NCI-H524 treated with DMSO at 0.1 percent for 48 hours (cell line): ENCODE measurements at regions not wholly inside any gene's neighbourhood (a gene's known extent, or its start where the extent isn't known, plus 50 kb on each side); places are given as distances from the start of the nearest gene placed in this dataset.

ENCODE experiments used
- DNase-seq: peaks from one replicate; lab custom pipeline; 2025; lab: John Stamatoyannopoulos, UW

- no peak for DNase-seq
Measured at GRCh38 chr21:16642353-16642752, 870.5 kb upstream of the CXADR start.

DNA sequence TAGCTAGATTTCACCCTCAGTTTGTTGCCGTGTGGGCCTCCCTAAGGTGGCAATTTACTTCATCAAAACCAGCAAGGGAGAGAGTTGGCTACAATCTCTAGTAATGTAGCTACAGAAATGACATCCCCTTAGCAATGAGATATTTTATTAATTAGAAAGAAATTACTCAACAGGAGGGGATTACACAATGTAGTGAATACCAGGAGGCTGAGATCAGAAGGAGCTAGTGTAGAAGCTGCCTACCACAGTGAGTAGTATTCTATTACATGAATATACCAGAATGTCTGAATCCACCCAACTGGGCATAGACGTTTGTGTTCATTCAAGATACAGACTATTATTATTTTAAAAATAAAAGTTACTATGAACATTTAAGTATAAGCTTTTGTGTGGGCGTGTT, 868.2 kb upstream of the CXADR start:
- DNase-seq = no peak

DNA sequence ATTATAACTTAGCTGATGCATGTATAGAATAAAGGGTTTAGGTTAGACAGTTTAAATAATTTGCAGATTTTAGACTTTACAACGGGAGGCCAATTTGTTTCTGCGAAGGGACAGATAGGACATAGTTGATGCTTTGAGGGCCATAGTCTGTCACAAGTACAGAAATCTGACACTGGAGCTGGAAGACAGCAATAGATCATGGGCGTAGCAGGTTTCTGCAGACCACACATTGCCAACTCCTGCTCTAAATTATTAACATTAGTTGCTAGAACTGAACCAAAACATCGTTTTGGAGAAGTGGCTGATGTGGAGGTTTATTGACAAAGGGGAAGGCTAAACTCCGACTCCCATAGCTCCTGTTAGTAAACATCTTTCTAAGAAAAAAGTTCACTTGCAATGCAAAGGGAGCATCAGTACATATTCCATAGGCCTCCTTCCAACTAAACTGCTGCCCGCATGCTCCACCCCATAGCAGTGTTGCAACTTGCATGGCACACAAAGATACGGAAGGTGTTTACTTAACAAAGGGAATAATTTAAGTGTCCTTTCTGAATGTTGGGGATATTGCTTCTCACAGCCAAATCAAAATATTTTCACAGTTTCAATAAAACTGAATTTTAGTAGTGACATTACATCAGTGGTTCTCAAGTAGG, 862.0 kb upstream of the CXADR start:
- DNase-seq = no peak

DNA sequence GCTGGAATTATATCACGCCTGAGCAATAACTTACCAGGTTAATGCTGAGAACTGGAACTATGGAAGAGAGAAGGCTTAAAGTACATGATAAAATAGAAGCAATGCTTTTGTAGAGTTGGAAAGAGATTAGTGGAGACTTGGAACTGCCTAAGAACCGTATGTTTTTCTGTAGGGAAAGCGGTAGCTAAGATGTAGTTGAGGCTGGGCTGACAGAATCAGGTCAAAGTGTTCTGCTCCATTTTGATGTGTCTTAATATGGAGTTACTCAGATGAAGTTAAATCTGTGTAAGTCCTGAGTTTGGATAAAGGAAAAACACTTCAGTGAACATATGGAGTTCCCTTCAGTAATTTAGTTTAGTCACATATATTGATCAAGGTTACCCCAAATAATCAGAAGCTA, 860.9 kb upstream of the CXADR start:
- DNase-seq = no peak

GRCh38 chr21:16663436-16663835, 849.4 kb upstream of the CXADR start:
- no peak for DNase-seq

GRCh38 chr21:16667395-16667794, 845.4 kb upstream of the CXADR start:
- DNase-seq = no peak

GRCh38 chr21:16674949-16675348, 837.9 kb upstream of the CXADR start:
- DNase-seq = no peak

GRCh38 chr21:16676391-16676790, 836.5 kb upstream of the CXADR start:
- no peak for DNase-seq

DNA sequence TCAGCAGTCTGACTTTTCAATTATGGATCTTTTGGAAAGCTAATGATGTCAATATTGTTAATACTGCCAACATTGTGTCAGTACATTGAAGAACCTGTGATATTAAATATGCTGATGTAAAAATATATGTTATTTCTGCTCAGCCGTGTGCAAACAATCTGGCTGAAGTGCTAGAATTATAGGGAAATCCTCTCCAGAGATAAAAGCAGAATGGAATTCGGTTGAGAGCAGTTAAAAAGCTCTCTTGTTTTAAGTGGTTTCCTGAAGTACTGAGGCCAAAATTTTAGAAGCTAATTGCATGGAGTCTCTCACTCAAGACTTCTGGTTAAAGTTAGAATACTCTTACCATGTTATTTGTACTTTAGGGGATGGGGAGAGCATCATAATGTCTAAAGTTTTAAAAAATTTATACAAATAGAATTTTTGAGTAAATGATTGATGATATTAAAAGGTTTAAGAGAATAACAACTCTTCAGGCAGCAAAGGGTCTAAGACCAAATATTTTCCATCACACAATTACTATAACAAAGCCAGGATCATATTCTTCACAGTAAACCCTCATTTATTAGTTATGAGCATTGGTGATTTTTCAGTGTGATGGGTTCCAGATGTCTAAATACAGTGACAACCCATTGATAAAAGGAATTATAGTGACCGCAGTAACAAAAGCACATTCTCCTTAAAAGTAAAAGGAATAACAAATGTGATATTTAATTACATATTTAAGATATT, 834.2 kb upstream of the CXADR start:
- peak; percentile 31 for DNase-seq

- no peak for DNase-seq
Measured at GRCh38 chr21:16695074-16695473, 817.8 kb upstream of the CXADR start.

GRCh38 chr21:16707274-16707673, 805.6 kb upstream of the CXADR start:
- no peak for DNase-seq

GRCh38 chr21:16708101-16708835, 804.6 kb upstream of the CXADR start:
- no peak for DNase-seq

DNA sequence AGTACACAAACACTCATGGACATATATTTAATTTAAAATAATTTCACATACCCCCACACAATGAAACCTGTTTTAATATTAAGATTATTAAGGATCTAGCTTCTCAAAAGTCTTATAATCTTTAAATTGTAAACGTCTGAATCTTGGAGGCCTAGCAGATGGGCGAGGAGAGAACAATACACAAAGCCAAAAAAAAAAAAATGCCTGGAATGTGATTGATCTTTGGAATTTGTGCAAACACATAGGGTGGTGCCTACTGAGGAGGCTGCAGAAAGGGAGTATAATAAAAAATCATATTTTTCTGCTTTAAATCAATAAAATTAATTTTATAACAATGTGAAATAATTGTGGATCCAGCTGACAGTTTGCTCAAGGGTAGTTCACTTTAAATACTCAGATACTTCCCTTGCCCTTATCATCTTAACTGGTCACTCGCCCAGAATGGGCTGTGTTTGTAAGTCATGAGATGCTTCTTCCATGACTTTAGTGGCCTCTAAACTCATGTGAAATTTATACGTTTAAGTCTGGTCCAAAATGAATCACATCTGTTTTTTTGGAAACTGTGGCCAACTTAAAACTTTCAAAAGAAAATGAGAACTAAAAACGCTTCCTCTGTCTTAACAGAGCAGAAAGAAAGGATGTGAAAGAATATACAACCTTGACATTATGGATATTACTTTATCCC, 802.8 kb upstream of the CXADR start:
- DNase-seq = no peak

DNA sequence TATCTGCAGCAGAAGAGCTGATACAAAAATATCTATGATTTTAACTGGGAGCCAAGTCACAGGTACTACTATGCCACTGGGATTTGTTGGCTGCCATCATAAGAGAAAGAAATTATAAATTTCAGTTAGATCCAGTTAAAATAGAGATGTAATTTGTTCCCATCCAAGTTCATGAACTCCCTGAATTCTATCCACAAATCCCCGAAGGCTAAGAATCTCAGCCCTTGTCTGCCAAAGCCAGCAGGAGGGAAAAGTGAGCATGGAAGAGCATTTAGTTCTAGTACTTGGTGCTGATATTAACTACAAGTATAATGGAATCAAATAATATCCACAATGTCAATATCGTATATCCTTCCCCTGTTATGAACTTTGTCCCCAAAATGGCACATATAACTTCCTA, 801.1 kb upstream of the CXADR start:
- no peak for DNase-seq

DNA sequence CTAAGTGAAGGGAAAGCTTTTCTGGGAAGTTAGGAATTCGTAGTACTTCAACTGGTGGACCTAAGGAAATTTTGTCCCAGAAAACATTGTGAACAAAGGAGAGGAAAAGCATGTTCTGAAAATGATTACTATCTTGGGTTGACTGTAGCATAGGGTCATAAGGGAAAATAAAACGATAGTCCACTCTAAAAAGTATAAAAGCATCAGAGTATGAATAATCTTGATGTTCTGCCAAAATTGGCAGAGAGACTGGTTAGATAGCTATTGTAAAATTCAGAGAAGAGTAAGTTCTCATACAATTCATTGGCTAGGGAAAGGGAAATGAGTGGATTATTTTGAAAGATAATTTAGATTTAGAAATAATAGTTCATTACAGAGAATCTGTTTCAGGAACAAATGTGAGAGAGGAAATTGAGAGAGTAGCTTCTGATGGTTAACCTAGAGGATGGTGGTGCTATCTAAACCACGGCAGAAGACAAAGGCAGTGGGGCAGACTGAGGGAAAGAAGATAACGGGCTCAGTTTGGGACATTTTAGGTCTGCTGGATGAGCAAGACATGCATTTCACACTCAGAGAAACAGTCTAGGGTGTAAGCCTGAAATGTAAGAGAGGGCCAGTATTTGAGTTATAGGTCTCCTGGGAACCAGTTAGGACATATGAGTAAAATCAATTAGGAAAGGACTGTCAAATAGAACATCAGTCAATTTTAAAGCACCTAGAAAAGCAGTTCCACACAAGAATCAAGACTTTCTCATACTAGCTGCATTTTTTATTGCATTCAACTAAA, 799.3 kb upstream of the CXADR start:
- no peak for DNase-seq

- no peak for DNase-seq
Measured at GRCh38 chr21:16740511-16740910, 772.3 kb upstream of the CXADR start.

DNA sequence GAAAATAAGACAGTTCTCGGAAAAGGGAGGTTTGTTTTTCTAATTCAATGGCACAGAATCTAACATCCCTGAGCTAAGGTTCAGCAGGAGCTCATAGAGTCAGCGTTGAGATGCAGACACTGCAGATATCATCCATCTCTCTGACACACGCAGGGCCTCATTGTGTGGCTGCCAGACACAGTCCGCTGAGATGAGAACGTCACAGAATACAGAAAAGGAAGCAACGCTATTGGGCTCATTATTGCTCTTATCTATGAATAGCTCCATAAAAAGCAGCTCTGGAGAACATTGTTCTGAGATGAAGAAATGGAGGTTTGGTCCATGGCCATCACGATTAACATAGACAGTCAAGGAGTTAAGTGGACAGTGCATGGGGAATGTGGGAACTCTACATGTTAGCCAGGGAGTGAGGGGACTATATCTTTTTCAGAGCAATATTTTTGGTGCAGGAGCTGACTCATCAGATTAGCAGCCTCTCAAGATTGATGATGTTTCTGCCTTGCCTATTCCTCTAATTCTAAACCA, 771.6 kb upstream of the CXADR start:
- DNase-seq = no peak

DNA sequence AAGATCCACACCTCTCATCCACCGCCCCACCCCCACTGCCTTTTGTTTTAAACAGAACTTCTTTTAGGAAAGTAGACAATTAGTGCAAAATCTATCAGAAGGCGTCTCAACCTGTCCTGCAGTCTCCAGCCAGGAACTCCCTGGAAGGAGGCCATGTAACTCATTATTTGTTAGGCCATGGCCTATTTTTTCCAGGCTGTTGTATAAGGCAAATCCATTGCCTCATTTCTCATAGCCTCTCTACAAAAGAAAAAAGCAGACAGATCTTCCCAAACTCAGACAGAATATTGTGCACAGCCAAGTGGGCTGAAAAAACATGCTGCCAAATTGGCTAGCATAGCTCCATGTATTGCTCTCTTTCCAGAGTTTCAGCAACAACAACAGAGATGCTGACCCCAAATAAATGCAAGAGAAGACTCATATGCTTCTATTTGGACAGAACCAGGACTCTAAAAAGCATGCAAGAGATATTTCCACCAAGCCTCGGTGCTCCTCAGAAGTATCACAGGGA, 770.7 kb upstream of the CXADR start:
- no peak for DNase-seq

DNA sequence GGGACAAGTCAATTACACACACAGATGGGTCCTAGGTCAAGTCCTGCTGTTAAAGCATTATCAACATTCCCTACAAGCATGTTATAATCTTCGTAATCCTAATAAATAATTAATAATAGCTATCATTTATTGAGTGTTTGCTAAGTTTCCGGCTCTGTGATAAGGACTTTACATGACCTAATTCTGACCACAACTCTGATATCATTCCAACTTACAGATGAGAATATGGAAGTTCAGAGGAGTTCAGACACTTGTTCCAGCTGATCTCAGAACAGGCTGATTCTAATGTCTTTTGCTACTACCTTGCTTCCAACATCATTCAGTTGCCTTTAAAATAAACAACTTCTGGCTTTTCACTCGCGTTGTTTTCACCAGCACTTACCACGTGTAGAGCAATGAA, 770.1 kb upstream of the CXADR start:
- no peak for DNase-seq

GRCh38 chr21:16743317-16743716, 769.5 kb upstream of the CXADR start:
- DNase-seq = no peak

DNA sequence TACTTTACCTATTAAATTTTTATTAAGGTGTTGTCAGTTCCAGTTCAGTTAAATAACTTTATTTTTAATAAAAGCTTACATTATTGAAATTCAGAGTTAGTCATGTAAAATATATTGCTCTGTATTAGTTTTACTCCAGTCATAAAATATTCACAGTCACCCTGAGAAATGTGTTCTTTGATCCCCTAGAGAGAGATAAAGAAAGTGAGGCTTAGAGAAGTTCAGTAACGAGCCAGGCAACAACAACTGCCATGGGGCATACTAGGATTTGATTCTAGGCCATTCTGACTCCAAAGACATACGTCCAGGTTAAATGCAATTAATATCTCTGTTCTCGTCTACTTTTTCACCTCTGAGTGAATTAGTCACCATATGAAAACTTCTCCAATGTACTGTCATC, 761.9 kb upstream of the CXADR start:
- DNase-seq = no peak
